ENCODE measurements at regions not wholly inside any gene's neighbourhood (a gene's known extent, or its start where the extent isn't known, plus 50 kb on each side); places are given as distances from the start of the nearest gene placed in this dataset.

DNA sequence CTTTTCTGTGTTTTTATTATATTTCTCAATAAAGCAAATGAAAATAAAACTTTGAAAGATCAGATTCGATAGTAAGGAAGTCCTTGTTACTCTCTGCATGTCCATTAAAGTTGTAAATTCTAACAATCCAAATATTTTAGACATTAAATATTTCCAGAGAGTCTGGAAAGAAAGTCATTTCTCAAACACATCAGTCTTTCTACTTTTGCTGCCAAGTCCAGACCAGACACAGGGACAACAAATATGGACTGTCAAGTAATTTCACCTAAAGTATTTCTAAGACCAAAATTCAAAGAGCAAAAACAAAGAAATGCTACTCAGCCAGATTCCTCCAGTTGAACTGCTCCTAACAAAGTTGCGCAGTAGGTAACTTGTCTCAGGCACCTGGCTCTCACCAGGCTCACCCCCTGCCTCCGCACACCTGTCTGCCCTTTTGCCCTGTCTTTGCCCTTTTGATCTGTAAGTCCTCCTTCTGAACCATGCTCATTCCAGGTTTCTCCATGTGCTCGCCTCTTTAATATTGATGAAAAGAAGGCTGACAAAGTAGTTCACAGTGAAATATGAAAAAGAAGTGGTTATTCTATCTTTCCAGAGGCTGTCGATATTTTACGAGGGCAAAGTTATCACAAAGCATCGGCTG, 300.5 kb downstream of the C7orf25 start:
- no peak overlapping the region for H3K4me3 ChIP-seq (ENCODE audit: low read length)
- no peaks in the 10 kb centered on the region for H3K36me3 ChIP-seq (ENCODE audit: insufficient read depth, low read length)
- H3K27me3 ChIP-seq (ENCODE audit: insufficient read depth, low read length): no peaks in the 10 kb centered on the region
- H2AFZ ChIP-seq (ENCODE audit: low read depth, low read length): no peak overlapping the region
- no peaks in the 10 kb centered on the region for H3K9me3 ChIP-seq (ENCODE audit: low read length)
- peaks cover 4% of the 10 kb centered on the region for H3K4me1 ChIP-seq (ENCODE audit: insufficient read depth, low read length)

DNA sequence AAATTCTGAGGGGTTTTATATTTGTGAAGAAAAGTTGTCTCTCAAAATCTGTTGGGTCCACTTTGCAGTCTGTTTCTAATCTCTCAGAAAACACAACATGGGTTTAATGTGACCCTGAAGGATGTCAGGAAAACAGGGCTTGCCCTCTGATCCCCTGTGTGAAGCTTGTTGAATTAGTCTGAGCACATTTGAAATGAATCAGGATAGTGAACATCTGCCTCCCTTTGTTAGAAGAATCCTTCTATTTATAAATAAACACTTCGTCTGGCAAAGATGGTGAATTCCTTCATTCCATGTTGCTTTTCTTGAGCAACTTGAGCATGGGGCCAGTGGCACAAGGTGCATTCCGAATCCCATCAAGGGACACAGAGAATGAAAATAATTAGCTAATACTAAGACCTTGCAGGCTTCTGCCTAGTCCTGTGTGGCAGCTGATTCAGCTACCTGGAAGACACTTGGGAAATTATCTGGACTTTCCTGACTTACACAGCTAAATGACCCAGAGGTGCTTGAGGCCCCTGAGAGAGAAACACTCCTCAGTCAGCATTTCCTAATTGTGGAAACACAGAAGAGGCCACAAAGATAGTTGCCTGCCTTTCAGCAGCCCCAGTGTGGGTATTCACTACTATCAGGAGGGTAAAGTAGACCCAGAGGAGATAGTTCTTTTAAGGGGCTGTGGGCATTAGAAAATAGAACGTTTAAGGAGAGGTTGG, 305.5 kb downstream of the C7orf25 start:
- H3K9me3 ChIP-seq (ENCODE audit: low read length): no peaks in the 10 kb centered on the region
- H2AFZ ChIP-seq (ENCODE audit: low read depth, low read length): no peak overlapping the region
- H3K36me3 ChIP-seq (ENCODE audit: insufficient read depth, low read length): no peaks in the 10 kb centered on the region
- no peaks in the 10 kb centered on the region for H3K27me3 ChIP-seq (ENCODE audit: insufficient read depth, low read length)
- peaks cover 19% of the 10 kb centered on the region for H3K4me1 ChIP-seq (ENCODE audit: insufficient read depth, low read length)
- no peak overlapping the region for H3K4me3 ChIP-seq (ENCODE audit: low read length)

DNA sequence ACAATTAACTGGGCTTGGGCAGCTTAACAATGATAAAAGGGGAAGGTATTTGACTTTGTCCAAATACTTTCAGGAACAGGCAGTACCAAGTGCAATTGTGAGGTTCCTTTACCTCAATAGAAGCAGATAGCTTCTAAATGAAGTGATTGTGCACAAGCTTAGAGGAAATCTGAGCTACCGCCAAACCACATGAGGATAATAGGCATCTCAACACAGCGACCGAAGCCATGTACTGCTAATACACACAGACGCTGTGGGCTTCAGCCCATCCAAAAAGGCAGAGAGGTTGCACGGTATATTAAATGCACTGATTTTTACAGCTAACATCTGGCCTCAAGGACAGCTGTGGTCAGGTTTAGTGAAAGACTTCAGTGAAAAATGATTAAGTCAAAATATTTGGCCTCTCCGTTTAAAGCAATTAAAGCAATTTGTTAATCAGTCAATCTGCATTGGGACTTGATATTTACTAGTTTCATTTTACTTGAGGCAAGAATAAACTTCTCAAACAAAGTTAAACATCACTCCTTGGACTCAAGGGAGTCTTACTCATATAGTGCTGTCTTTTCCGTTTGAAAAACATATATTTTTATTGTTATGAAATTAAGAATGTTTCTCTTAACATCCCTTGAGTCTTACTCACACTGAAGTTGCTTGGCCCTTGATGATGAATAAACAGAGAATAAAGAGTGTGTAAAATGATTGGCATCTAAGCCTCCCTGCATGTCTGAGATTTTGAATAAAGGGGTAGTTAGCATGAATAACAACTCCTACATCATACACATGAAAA, 306.3 kb downstream of the C7orf25 start:
- Histone ChIP-seq H3K4me3 (ENCODE audit: low read length) (no peak overlapping the region), H3K4me1 (ENCODE audit: insufficient read depth, low read length) (peaks cover 19% of the 10 kb centered on the region), H3K27me3 (ENCODE audit: insufficient read depth, low read length) (no peaks in the 10 kb centered on the region), H3K36me3 (ENCODE audit: insufficient read depth, low read length) (no peaks in the 10 kb centered on the region), H2AFZ (ENCODE audit: low read depth, low read length) (no peak overlapping the region), H3K9me3 (ENCODE audit: low read length) (no peaks in the 10 kb centered on the region)

DNA sequence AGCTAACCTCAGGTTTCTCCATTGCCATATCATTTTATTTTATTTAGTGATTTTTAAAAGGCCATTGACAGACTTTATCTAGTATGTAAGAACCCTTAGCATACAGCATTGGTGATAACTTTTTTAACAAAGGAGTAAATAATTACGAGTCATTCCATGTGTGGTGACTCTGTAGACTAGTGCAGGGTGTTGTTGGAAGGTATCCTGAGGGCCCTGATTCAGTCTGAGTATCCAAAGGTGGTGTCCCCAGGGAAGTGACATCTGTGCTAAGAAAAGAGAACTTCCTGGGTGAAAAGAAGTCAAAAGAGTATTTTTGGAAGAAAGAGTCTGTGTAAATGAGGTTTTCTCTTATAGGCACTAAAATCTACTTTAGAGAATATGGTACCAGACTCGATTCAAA, 308.4 kb downstream of the C7orf25 start:
- no peak overlapping the region for H3K4me3 ChIP-seq (ENCODE audit: low read length)
- H2AFZ ChIP-seq (ENCODE audit: low read depth, low read length): no peak overlapping the region
- H3K4me1 ChIP-seq (ENCODE audit: insufficient read depth, low read length): peaks cover 19% of the 10 kb centered on the region
- no peaks in the 10 kb centered on the region for H3K27me3 ChIP-seq (ENCODE audit: insufficient read depth, low read length)
- no peaks in the 10 kb centered on the region for H3K36me3 ChIP-seq (ENCODE audit: insufficient read depth, low read length)
- no peaks in the 10 kb centered on the region for H3K9me3 ChIP-seq (ENCODE audit: low read length)

DNA sequence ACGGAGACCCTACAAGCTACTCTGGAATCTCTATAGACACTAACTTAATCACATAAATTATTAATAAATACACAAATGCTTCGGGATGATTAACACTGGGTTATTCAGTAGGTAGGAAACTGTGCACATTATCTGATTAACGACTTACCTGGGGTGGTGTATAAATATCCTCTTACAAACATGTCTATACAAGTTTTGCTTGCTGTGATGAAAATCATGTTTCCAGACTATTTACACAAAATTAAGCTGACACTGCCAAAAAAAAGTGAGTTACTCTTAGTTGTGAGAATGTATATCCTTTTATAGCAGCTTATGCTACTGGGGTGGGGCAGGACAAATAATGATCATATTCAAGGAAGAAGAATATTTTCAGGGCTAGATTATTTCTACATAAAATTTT, 314.6 kb downstream of the C7orf25 start:
- Histone ChIP-seq H3K36me3 (ENCODE audit: insufficient read depth, low read length) (no peaks in the 10 kb centered on the region), H3K9me3 (ENCODE audit: low read length) (no peaks in the 10 kb centered on the region), H3K27me3 (ENCODE audit: insufficient read depth, low read length) (no peaks in the 10 kb centered on the region), H3K4me1 (ENCODE audit: insufficient read depth, low read length) (no peaks in the 10 kb centered on the region), H2AFZ (ENCODE audit: low read depth, low read length) (no peak overlapping the region), H3K4me3 (ENCODE audit: low read length) (no peak overlapping the region)

DNA sequence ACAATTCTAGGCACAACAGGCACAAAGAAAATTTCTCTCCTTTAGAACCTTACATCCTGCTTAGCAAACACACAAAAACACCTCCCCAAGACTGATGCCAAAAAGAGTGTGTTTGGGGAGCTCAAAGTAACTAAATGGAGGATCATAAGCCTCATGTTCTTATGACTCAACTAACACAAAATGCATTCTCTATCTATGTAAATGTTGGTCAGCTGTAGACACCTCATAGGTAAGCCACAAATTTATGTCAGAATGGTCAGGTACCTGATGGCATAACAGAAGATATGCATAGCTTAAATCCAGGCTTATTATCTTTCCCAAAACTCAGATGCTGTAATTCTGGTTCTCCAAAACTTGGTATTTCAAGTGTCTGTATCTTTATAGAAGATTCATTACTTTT, 315.1 kb downstream of the C7orf25 start:
- Histone ChIP-seq H3K4me3 (ENCODE audit: low read length) (no peak overlapping the region), H3K36me3 (ENCODE audit: insufficient read depth, low read length) (no peaks in the 10 kb centered on the region), H3K9me3 (ENCODE audit: low read length) (no peaks in the 10 kb centered on the region), H3K4me1 (ENCODE audit: insufficient read depth, low read length) (no peaks in the 10 kb centered on the region), H3K27me3 (ENCODE audit: insufficient read depth, low read length) (no peaks in the 10 kb centered on the region), H2AFZ (ENCODE audit: low read depth, low read length) (no peak overlapping the region)

DNA sequence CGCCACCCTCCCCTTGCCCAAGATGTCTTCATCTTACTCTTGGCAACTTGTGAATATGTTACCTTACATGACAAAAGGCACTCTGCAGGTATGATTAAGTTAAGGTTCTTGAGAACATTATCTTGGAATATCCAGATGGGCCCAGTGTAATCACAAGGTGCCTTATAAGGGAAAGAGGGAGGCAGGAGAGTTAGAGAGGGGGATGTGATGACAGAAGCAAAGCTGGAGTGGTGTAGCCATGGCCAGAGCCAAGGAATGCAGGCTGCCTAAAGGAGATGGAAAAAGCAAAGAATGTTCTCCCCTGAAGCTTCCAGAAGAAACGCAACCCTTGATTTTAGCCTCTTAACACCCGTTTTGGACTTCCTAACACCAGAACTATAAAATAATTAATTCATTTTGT, 318.0 kb downstream of the C7orf25 start:
- Histone ChIP-seq H3K36me3 (ENCODE audit: insufficient read depth, low read length) (no peaks in the 10 kb centered on the region), H3K4me1 (ENCODE audit: insufficient read depth, low read length) (no peaks in the 10 kb centered on the region), H3K27me3 (ENCODE audit: insufficient read depth, low read length) (no peaks in the 10 kb centered on the region), H3K4me3 (ENCODE audit: low read length) (no peak overlapping the region), H3K9me3 (ENCODE audit: low read length) (no peaks in the 10 kb centered on the region), H2AFZ (ENCODE audit: low read depth, low read length) (no peak overlapping the region)

DNA sequence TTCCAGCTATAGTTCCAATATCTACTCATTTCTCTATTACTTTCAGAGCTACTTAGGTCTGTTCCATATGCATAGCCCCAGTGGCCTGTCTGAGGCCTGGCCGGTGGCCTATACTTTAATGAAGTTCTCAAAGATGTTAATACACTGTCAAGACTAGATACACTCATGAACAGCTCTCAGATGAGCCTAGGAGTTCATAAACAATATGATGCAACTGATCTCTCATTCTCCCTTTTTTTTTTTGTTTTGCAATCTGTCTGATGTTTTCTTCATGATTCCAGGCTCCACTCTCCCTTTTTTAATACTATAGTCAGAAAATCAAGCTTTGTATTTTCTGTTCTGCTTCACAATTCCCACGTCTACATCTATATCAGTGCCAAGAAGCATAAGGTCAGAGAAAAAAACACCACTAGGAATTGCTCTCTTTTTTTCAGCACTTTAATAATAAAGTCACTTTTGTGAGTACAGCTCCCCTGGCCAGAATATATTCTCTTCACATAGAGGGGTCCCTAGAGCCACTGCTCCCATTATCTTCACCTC, 321.0 kb downstream of the C7orf25 start:
- Histone ChIP-seq H3K36me3 (ENCODE audit: insufficient read depth, low read length) (no peaks in the 10 kb centered on the region), H3K9me3 (ENCODE audit: low read length) (no peaks in the 10 kb centered on the region), H2AFZ (ENCODE audit: low read depth, low read length) (no peak overlapping the region), H3K4me3 (ENCODE audit: low read length) (no peak overlapping the region), H3K4me1 (ENCODE audit: insufficient read depth, low read length) (no peaks in the 10 kb centered on the region), H3K27me3 (ENCODE audit: insufficient read depth, low read length) (no peaks in the 10 kb centered on the region)

DNA sequence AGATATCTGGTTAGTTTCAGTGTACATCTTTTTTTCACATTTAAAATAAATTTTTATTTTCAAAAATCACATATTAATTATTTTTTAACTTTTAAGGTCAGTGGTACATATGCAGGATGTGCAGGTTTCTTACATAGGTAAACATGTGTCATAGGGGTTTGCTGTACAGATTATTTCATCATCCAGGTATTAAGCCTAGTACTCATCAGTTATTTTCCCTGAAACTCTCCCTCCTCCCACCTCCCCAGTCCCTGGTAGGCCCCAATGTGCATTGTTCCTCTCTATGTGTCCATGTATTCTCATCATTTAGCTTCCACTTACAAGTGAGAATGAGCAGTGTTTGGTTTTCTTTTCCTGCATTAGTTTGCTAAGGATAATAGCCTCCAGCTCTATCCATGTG, 323.0 kb downstream of the C7orf25 start:
- H3K27me3 ChIP-seq (ENCODE audit: insufficient read depth, low read length): no peaks in the 10 kb centered on the region
- H3K9me3 ChIP-seq (ENCODE audit: low read length): no peaks in the 10 kb centered on the region
- no peak overlapping the region for H3K4me3 ChIP-seq (ENCODE audit: low read length)
- H2AFZ ChIP-seq (ENCODE audit: low read depth, low read length): no peak overlapping the region
- H3K36me3 ChIP-seq (ENCODE audit: insufficient read depth, low read length): no peaks in the 10 kb centered on the region
- H3K4me1 ChIP-seq (ENCODE audit: insufficient read depth, low read length): no peaks in the 10 kb centered on the region

DNA sequence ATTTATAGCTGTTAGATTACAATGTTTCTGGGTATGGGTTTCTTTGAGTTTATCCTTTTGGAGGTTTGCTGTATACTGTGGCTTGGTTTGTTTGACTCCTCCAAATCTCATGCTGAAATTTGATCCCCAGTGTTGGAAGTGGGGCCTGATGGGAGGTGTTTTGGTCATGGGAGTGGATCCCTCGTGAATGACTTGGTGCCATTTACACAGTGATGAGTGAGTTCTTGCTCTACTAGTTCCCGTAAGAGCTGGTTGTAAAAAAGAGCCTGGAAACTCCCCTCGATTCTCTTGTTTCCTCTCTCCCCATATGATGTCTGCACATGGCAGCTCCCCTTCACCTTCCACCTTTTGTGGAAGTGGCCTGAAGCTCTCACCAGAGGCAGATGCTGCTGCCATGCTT, 324.1 kb downstream of the C7orf25 start:
- H3K4me1 ChIP-seq (ENCODE audit: insufficient read depth, low read length): no peaks in the 10 kb centered on the region
- no peaks in the 10 kb centered on the region for H3K36me3 ChIP-seq (ENCODE audit: insufficient read depth, low read length)
- no peak overlapping the region for H2AFZ ChIP-seq (ENCODE audit: low read depth, low read length)
- no peaks in the 10 kb centered on the region for H3K27me3 ChIP-seq (ENCODE audit: insufficient read depth, low read length)
- H3K4me3 ChIP-seq (ENCODE audit: low read length): no peak overlapping the region
- H3K9me3 ChIP-seq (ENCODE audit: low read length): no peaks in the 10 kb centered on the region

DNA sequence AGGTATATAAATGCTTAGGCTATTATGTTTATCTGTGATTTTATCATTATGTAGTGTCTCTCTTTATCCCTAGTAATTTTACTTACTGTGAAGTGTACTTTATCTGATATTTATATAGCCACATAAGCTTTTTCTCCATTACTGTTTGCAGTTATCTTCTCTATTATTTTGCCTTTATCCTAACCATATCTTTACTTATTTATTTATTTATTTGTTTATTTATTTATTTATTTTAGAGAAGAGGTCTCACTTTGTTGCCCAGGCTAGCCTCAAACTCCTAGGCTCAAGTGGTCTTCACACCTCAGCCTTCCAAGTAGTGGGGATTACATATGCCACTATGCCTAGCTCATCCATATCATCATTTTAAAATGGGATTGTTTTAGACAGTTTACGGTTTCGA, 331.8 kb downstream of the C7orf25 start:
- Histone ChIP-seq H3K36me3 (ENCODE audit: insufficient read depth, low read length) (no peaks in the 10 kb centered on the region), H3K9me3 (ENCODE audit: low read length) (no peaks in the 10 kb centered on the region), H3K27me3 (ENCODE audit: insufficient read depth, low read length) (no peaks in the 10 kb centered on the region), H3K4me3 (ENCODE audit: low read length) (no peak overlapping the region), H2AFZ (ENCODE audit: low read depth, low read length) (no peak overlapping the region), H3K4me1 (ENCODE audit: insufficient read depth, low read length) (no peaks in the 10 kb centered on the region)

DNA sequence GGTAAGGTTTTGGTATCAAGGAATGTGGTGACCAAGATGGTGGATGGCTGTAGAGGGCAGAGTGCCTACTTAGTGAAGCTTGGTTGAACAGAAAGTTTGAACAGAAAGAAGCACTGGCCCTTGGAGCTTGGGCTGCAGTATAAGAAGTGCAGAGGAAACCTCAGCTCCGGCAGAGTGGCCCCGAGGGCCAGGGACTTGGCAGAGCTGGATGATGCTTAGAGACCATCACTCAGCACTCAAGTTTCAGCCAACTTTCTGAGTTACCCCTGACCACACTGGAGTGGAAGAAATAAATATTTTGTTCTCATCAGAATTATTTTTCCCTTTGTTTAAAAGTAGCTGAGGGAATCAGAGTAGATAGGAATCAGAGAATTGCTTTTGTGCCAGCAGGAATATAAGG, 336.7 kb downstream of the C7orf25 start:
- Histone ChIP-seq H3K27me3 (ENCODE audit: insufficient read depth, low read length) (no peaks in the 10 kb centered on the region), H3K36me3 (ENCODE audit: insufficient read depth, low read length) (no peaks in the 10 kb centered on the region), H3K4me3 (ENCODE audit: low read length) (no peak overlapping the region), H3K9me3 (ENCODE audit: low read length) (no peaks in the 10 kb centered on the region), H2AFZ (ENCODE audit: low read depth, low read length) (no peak overlapping the region), H3K4me1 (ENCODE audit: insufficient read depth, low read length) (no peaks in the 10 kb centered on the region)

DNA sequence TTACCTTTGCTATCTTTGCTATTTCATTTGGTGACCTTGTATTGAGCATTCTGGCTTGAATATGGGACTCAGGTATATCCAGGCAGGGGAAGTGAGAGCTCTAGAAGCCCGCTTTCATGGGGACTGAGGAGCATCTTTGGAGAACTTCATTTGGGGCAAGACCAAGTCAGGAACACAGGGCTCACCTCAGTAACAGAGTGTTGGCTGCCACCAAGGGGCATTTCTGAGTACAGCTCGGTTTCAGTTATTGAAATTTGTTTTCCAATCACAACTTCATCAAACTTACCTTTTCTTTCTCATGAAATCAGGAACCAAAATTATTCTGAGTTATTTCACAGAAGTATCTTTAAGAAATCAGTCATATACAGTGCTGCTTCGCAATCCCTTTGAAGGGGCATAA, 337.2 kb downstream of the C7orf25 start:
- Histone ChIP-seq H3K4me3 (ENCODE audit: low read length) (no peak overlapping the region), H2AFZ (ENCODE audit: low read depth, low read length) (no peak overlapping the region), H3K4me1 (ENCODE audit: insufficient read depth, low read length) (no peaks in the 10 kb centered on the region), H3K9me3 (ENCODE audit: low read length) (no peaks in the 10 kb centered on the region), H3K36me3 (ENCODE audit: insufficient read depth, low read length) (no peaks in the 10 kb centered on the region), H3K27me3 (ENCODE audit: insufficient read depth, low read length) (no peaks in the 10 kb centered on the region)
